Right lobe of liver (tissue), 6 donors: ENCODE measurements at regions not wholly inside any gene's neighbourhood (a gene's known extent, or its start where the extent isn't known, plus 50 kb on each side); places are given as distances from the start of the nearest gene placed in this dataset.

Source experiments
- ATAC-seq, 4 donors: fragments of 200-7000 bp; cut with Tn5 transposase; one replicate each; pipeline ENCODE4 v1.9.1; 2020; ENCODE audit warnings: mild to moderate bottlenecking in 4 of 4, moderate library complexity in 4 of 4
- DNase-seq, 3 donors: peaks; one replicate each; pipeline ENCODE4 v3.0.0-alpha.2; 2020
- H3K27ac ChIP-seq, 3 donors: fragments of 200-600 bp; one replicate each; pipeline ENCODE4 v1.8.0; 2022
- H3K27me3 ChIP-seq, 2 donors: fragments of 200-600 bp; one replicate each; pipeline ENCODE4 v1.8.0; 2022
- H3K36me3 ChIP-seq, 4 donors: fragments of 200-600 bp; sonication (generic) in 1 of 4; one replicate each; pipeline versions ENCODE4 v1.5.1 to v1.8.0; 2017 to 2022; ENCODE audit warnings: control low read depth in 1 of 4
- H3K4me1 ChIP-seq, 4 donors: fragments of 200-600 bp; sonication (generic) in 1 of 4; one replicate each; pipeline versions ENCODE4 v1.5.1 to v1.8.0; 2017 to 2022; ENCODE audit warnings: control low read depth in 1 of 4
- H3K4me3 ChIP-seq, 3 donors: fragments of 200-600 bp; one replicate each; pipeline ENCODE4 v1.8.0; 2022
- H3K9me3 ChIP-seq, 4 donors: fragments of 200-600 bp; sonication (generic) in 1 of 4; one replicate each; pipeline versions ENCODE4 v1.5.1 to v1.8.0; 2017 to 2022; ENCODE audit warnings: control low read depth in 1 of 4
- CTCF ChIP-seq, 4 donors: fragments of 200-600 bp in 3 of 4; fragments of 450-650 bp in 1 of 4; IDR thresholded peaks; one replicate each; pipeline versions ENCODE4 v1.5.1 to v1.8.0; 2016 to 2022; ENCODE audit warnings: antibody characterized with exemption in 4 of 4, mild to moderate bottlenecking in 2 of 4
- POLR2A ChIP-seq: fragments of 450-650 bp; IDR thresholded peaks from one replicate; pipeline ENCODE4 v1.6.1; 2017; ENCODE audit warnings: antibody characterized with exemption, mild to moderate bottlenecking
- WGBS: methylation state at CpG from one replicate; pipeline ENCODE4 v1.1.6; 2018; ENCODE audit warnings: low coverage, low lambda C conversion rate; ENCODE audit not compliant: insufficient coverage; ENCODE audit errors: missing lambda C conversion rate; 5-methylcytosine and 5-hydroxymethylcytosine counted together
- intact Hi-C, 2 donors: fragments of 100-400 bp; cut with DNase I; formaldehyde crosslinking; loops; one replicate each; pipeline versions ENCODE4 v1.11.2 to v1.14.1; 2022
- donor health status: DM: no; HTN: yes; CAD: no.
- donor health status: DM: no; HTN: no; CAD: no.
- donor health status: DM: no; HTN: no; CAD: no.
- donor health status: DM: no; HTN: yes; CAD: no.
- donor health status: DM: no; HTN: yes; CAD: no.

- H3K4me3 ChIP-seq: no peak overlapping the region
- intact Hi-C loops: no loop called here
- 45% methylated on average over 4 of the region's 4 CpGs for WGBS
- H3K9me3 ChIP-seq: no peaks in the 10 kb centered on the region
- no peak for DNase-seq
- H3K4me1 ChIP-seq: no peaks in the 10 kb centered on the region
- no peaks in the 10 kb centered on the region for H3K36me3 ChIP-seq
- no peaks in the 10 kb centered on the region for H3K27me3 ChIP-seq
- TF ChIP-seq CTCF (IDR thresholded peaks at IDR 0.05) (no peak), POLR2A (no peak)
- H3K27ac ChIP-seq: no peak overlapping the region
- no peak for ATAC-seq
Measured at GRCh38 chr6:133645966-133646740, 242.8 kb upstream of the TCF21 start.

- H3K4me1 ChIP-seq: no peaks in the 10 kb centered on the region
- TF ChIP-seq POLR2A (no peak), CTCF (IDR thresholded peaks at IDR 0.05) (no peak)
- intact Hi-C loops: no loop called here
- H3K4me3 ChIP-seq: no peak overlapping the region
- H3K27me3 ChIP-seq: no peaks in the 10 kb centered on the region
- 42% methylated on average over 2 of the region's 2 CpGs for WGBS
- DNase-seq: no peak
- H3K27ac ChIP-seq: no peak overlapping the region
- no peaks in the 10 kb centered on the region for H3K9me3 ChIP-seq
- ATAC-seq: no peak
- H3K36me3 ChIP-seq: no peaks in the 10 kb centered on the region
Measured at GRCh38 chr6:133648581-133648980, 240.3 kb upstream of the TCF21 start.

GRCh38 chr6:133671376-133671775, 217.5 kb upstream of the TCF21 start:
- intact Hi-C loops: no loop called here
- TF ChIP-seq POLR2A (no peak), CTCF (IDR thresholded peaks at IDR 0.05) (no peak)
- DNase-seq: no peak
- Histone ChIP-seq H3K4me1 (no peaks in the 10 kb centered on the region), H3K27ac (no peak overlapping the region), H3K36me3 (no peaks in the 10 kb centered on the region), H3K9me3 (no peaks in the 10 kb centered on the region), H3K4me3 (no peak overlapping the region), H3K27me3 (no peaks in the 10 kb centered on the region)
- 55% methylated on average over 1 of the region's 1 CpG for WGBS
- ATAC-seq: no peak

DNA sequence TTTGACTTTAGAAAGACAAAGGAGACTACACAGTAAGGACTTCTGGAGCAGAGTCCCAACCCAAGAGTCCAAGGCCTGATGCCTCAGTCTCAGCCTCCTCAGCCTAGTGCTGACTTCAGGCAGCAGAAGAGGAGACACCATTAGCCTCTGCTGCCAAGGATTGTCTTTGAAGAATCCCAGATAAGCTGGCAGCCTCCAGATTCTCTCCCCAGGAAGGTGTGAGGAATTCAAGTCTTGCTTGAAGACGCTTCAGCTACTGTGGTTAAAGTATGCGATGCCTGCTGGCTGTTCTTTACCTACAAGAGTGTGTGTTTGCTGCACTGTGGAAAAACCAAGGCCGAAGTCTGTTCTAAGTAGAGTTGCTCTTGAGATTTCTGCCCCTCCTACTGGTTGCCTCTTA, 215.9 kb upstream of the TCF21 start:
- intact Hi-C loops: no loop called here
- TF ChIP-seq POLR2A (no peak), CTCF (IDR thresholded peaks at IDR 0.05) (no peak)
- no peaks in the 10 kb centered on the region for H3K27me3 ChIP-seq
- no peak for ATAC-seq
- H3K9me3 ChIP-seq: no peaks in the 10 kb centered on the region
- WGBS: 63% methylated on average over 2 of the region's 3 CpGs
- no peak for DNase-seq
- H3K36me3 ChIP-seq: no peaks in the 10 kb centered on the region
- H3K4me3 ChIP-seq: no peak overlapping the region
- H3K4me1 ChIP-seq: no peaks in the 10 kb centered on the region
- H3K27ac ChIP-seq: no peak overlapping the region
